ENCODE measurements at regions not wholly inside any gene's neighbourhood (a gene's known extent, or its start where the extent isn't known, plus 50 kb on each side); places are given as distances from the start of the nearest gene placed in this dataset.
A peak's percentile ranks its signal among the peaks of the same experiment; 100 is the strongest.

- 90% methylated on average over 2 of the region's 2 CpGs for WGBS
- no peaks in the 10 kb centered on the region for H3K27me3 ChIP-seq (ENCODE audit: control insufficient read depth, insufficient read depth)
- H3K4me3 ChIP-seq (ENCODE audit: low read length): no peak overlapping the region
- DNase-seq (no peak), ATAC-seq (no peak)
- H3K4me1 ChIP-seq (ENCODE audit: control insufficient read depth, insufficient read depth, low read length): no peaks in the 10 kb centered on the region
- peaks cover 3% of the 10 kb centered on the region for H3K9me3 ChIP-seq (ENCODE audit: control insufficient read depth, low read length)
- intact Hi-C loops (cut with DNase I): no loop called here
- H3K27ac ChIP-seq (ENCODE audit: low read length): no peak overlapping the region
Measured at GRCh38 chr11:115950660-115951059, 446.4 kb upstream of the CADM1 start.

GRCh38 chr11:115944596-115944995 lies 440.4 kb upstream of the CADM1 start:
- DNase-seq: no peak
- 84% methylated on average over 8 of the region's 8 CpGs for WGBS

GRCh38 chr11:115942011-115942410 lies 437.8 kb upstream of the CADM1 start:
- no peak for DNase-seq
- H3K4me3 ChIP-seq (ENCODE audit: low read length): no peak overlapping the region
- intact Hi-C loops (cut with DNase I): loop anchor here in 1 of 4 donors (10.0 kb wide), 1 partner anchor 57 kb away; no protein-coding TSS in a partner anchor
- ATAC-seq: no peak
- 84% methylated on average over 2 of the region's 2 CpGs for WGBS
- H3K9me3 ChIP-seq (ENCODE audit: control insufficient read depth, low read length): no peaks in the 10 kb centered on the region
- H3K27me3 ChIP-seq (ENCODE audit: control insufficient read depth, insufficient read depth): no peaks in the 10 kb centered on the region
- no peaks in the 10 kb centered on the region for H3K4me1 ChIP-seq (ENCODE audit: control insufficient read depth, insufficient read depth, low read length)
- H3K27ac ChIP-seq (ENCODE audit: low read length): no peak overlapping the region

More at GRCh38 chr11:115944596-115944995, 440.4 kb upstream of the CADM1 start:
- intact Hi-C loops (cut with DNase I): loop anchor here in 1 of 4 donors (10.0 kb wide), 1 partner anchor 60 kb away; no protein-coding TSS in a partner anchor
- Histone ChIP-seq H3K4me1 (ENCODE audit: control insufficient read depth, insufficient read depth, low read length) (no peaks in the 10 kb centered on the region), H3K27me3 (ENCODE audit: control insufficient read depth, insufficient read depth) (no peaks in the 10 kb centered on the region), H3K27ac (ENCODE audit: low read length) (no peak overlapping the region), H3K4me3 (ENCODE audit: low read length) (no peak overlapping the region), H3K9me3 (ENCODE audit: control insufficient read depth, low read length) (no peaks in the 10 kb centered on the region)
- ATAC-seq: no peak

GRCh38 chr11:115941481-115941993 lies 437.3 kb upstream of the CADM1 start:
- ATAC-seq: peak; percentile 83 to 92
- intact Hi-C loops (cut with DNase I): loop anchor here in 1 of 4 donors (10.0 kb wide), 1 partner anchor 57 kb away; no protein-coding TSS in a partner anchor
- 65% methylated on average over 15 of the region's 15 CpGs for WGBS
- H3K9me3 ChIP-seq (ENCODE audit: control insufficient read depth, low read length): no peaks in the 10 kb centered on the region
- H3K4me1 ChIP-seq (ENCODE audit: control insufficient read depth, insufficient read depth, low read length): no peaks in the 10 kb centered on the region
- H3K27me3 ChIP-seq (ENCODE audit: control insufficient read depth, insufficient read depth): no peaks in the 10 kb centered on the region
- DNase-seq: peak; percentile 77 to 85 (median 81)
- H3K27ac ChIP-seq (ENCODE audit: low read length): no peak overlapping the region
- H3K4me3 ChIP-seq (ENCODE audit: low read length): no peak overlapping the region

- WGBS: 77% methylated on average over 5 of the region's 5 CpGs
- Histone ChIP-seq H3K27me3 (ENCODE audit: control insufficient read depth, insufficient read depth) (no peaks in the 10 kb centered on the region), H3K4me1 (ENCODE audit: control insufficient read depth, insufficient read depth, low read length) (no peaks in the 10 kb centered on the region), H3K9me3 (ENCODE audit: control insufficient read depth, low read length) (no peaks in the 10 kb centered on the region), H3K27ac (ENCODE audit: low read length) (no peak overlapping the region), H3K4me3 (ENCODE audit: low read length) (no peak overlapping the region)
- DNase-seq (no peak), ATAC-seq (no peak)
- intact Hi-C loops (cut with DNase I): loop anchor here in 1 of 4 donors (10.0 kb wide), 1 partner anchor 56 kb away; no protein-coding TSS in a partner anchor
Measured at GRCh38 chr11:115941044-115941443, 436.8 kb upstream of the CADM1 start.

- DNase-seq (no peak), ATAC-seq (no peak)
- Histone ChIP-seq H3K27me3 (ENCODE audit: control insufficient read depth, insufficient read depth) (no peaks in the 10 kb centered on the region), H3K9me3 (ENCODE audit: control insufficient read depth, low read length) (no peaks in the 10 kb centered on the region), H3K4me1 (ENCODE audit: control insufficient read depth, insufficient read depth, low read length) (no peaks in the 10 kb centered on the region), H3K27ac (ENCODE audit: low read length) (no peak overlapping the region), H3K4me3 (ENCODE audit: low read length) (no peak overlapping the region)
- intact Hi-C loops (cut with DNase I): loop anchor here in 1 of 4 donors (10.0 kb wide), 1 partner anchor 55 kb away; no protein-coding TSS in a partner anchor
- WGBS: 84% methylated on average over 7 of the region's 7 CpGs
Measured at GRCh38 chr11:115939731-115940421, 435.7 kb upstream of the CADM1 start.

GRCh38 chr11:115939104-115939730 lies 435.0 kb upstream of the CADM1 start:
- DNase-seq (no peak), ATAC-seq (peak; percentile 59 to 62)
- intact Hi-C loops (cut with DNase I): no loop called here
- H3K4me1 ChIP-seq (ENCODE audit: control insufficient read depth, insufficient read depth, low read length): no peaks in the 10 kb centered on the region
- WGBS: 28% methylated on average over 6 of the region's 6 CpGs
- H3K27me3 ChIP-seq (ENCODE audit: control insufficient read depth, insufficient read depth): no peaks in the 10 kb centered on the region
- no peaks in the 10 kb centered on the region for H3K9me3 ChIP-seq (ENCODE audit: control insufficient read depth, low read length)
- no peak overlapping the region for H3K4me3 ChIP-seq (ENCODE audit: low read length)
- no peak overlapping the region for H3K27ac ChIP-seq (ENCODE audit: low read length)

GRCh38 chr11:115933564-115933963 lies 429.3 kb upstream of the CADM1 start:
- no peak overlapping the region for H3K27ac ChIP-seq (ENCODE audit: low read length)
- intact Hi-C loops (cut with DNase I): no loop called here
- WGBS: 66% methylated on average over 4 of the region's 4 CpGs
- H3K4me3 ChIP-seq (ENCODE audit: low read length): no peak overlapping the region
- no peaks in the 10 kb centered on the region for H3K27me3 ChIP-seq (ENCODE audit: control insufficient read depth, insufficient read depth)
- DNase-seq: no peak
- H3K9me3 ChIP-seq (ENCODE audit: control insufficient read depth, low read length): no peaks in the 10 kb centered on the region
- H3K4me1 ChIP-seq (ENCODE audit: control insufficient read depth, insufficient read depth, low read length): no peaks in the 10 kb centered on the region
- ATAC-seq: no peak

GRCh38 chr11:115931548-115932083 lies 427.4 kb upstream of the CADM1 start:
- Histone ChIP-seq H3K27me3 (ENCODE audit: control insufficient read depth, insufficient read depth) (no peaks in the 10 kb centered on the region), H3K27ac (ENCODE audit: low read length) (no peak overlapping the region), H3K9me3 (ENCODE audit: control insufficient read depth, low read length) (no peaks in the 10 kb centered on the region), H3K4me1 (ENCODE audit: control insufficient read depth, insufficient read depth, low read length) (no peaks in the 10 kb centered on the region), H3K4me3 (ENCODE audit: low read length) (no peak overlapping the region)
- ATAC-seq: no peak
- intact Hi-C loops (cut with DNase I): no loop called here
- DNase-seq: no peak
- 96% methylated on average over 1 of the region's 1 CpG for WGBS

GRCh38 chr11:115930886-115931547 lies 426.8 kb upstream of the CADM1 start:
- H3K9me3 ChIP-seq (ENCODE audit: control insufficient read depth, low read length): no peaks in the 10 kb centered on the region
- 45% methylated on average over 3 of the region's 3 CpGs for WGBS
- DNase-seq (no peak), ATAC-seq (peak; percentile 55 to 63)
- H3K27ac ChIP-seq (ENCODE audit: low read length): no peak overlapping the region
- H3K4me3 ChIP-seq (ENCODE audit: low read length): no peak overlapping the region
- H3K4me1 ChIP-seq (ENCODE audit: control insufficient read depth, insufficient read depth, low read length): no peaks in the 10 kb centered on the region
- H3K27me3 ChIP-seq (ENCODE audit: control insufficient read depth, insufficient read depth): no peaks in the 10 kb centered on the region
- intact Hi-C loops (cut with DNase I): no loop called here

All from right cardiac atrium (tissue), 5 donors.